Activated CD8-positive, alpha-beta memory T cell treated with anti-CD3 and anti-CD28 coated beads, Interleukin-2, amount 10 ng/mL, durations not matched to agents 7 days and 5 days (primary cell): ENCODE measurements at regions not wholly inside any gene's neighbourhood (a gene's known extent, or its start where the extent isn't known, plus 50 kb on each side); places are given as distances from the start of the nearest gene placed in this dataset.
"Not testable (repeated sequence)": the region's sequence is repeated elsewhere in the genome, so short reads cannot be mapped to it uniquely, and the experiment has no call there.

ENCODE experiments used
- ATAC-seq: fragments of 150-1000 bp; cut with Tn5 transposase; one replicate; pipeline ENCODE4 v1.10.0; 2021; ENCODE audit warnings: moderate library complexity
- CTCF ChIA-PET: fragments of 350-600 bp; sonication (Branson Sonifier 250); formaldehyde crosslinking; loops from one replicate; lab custom pipeline; 2021; ENCODE audit warnings: antibody characterized with exemption; lab: Charles Lee
- DNase-seq: peaks from one replicate; pipeline ENCODE4 v3.0.0-alpha.2; 2020
- H3K27ac Mint-ChIP-seq: one replicate; pipeline ENCODE4 v1.8.0; 2021; ENCODE audit warnings: mild to moderate bottlenecking, mixed read lengths
- H3K27me3 Mint-ChIP-seq: one replicate; pipeline ENCODE4 v1.8.0; 2021; ENCODE audit warnings: mixed read lengths
- H3K36me3 Mint-ChIP-seq: one replicate; pipeline ENCODE4 v1.8.0; 2021; ENCODE audit warnings: mild to moderate bottlenecking, mixed read lengths
- H3K4me1 Mint-ChIP-seq: one replicate; pipeline ENCODE4 v1.8.0; 2021; ENCODE audit warnings: mixed read lengths
- H3K4me3 Mint-ChIP-seq: one replicate; pipeline ENCODE4 v1.8.0; 2021; ENCODE audit warnings: mild to moderate bottlenecking, moderate library complexity, mixed read lengths
- H3K9me3 Mint-ChIP-seq: one replicate; pipeline ENCODE4 v1.8.0; 2022; ENCODE audit warnings: low read depth, mixed read lengths

- Mint-ChIP-seq H3K27ac (no peak overlapping the region), H3K36me3 (no peaks in the 10 kb centered on the region), H3K27me3 (peaks cover 33% of the 10 kb centered on the region), H3K4me3 (no peak overlapping the region), H3K9me3 (no peaks in the 10 kb centered on the region), H3K4me1 (peaks cover 10% of the 10 kb centered on the region)
- CTCF ChIA-PET = no interaction called here
- ATAC-seq = no peak
- no peak for DNase-seq
Measured at GRCh38 chr10:84603971-84604370, 275.6 kb downstream of the CCSER2 start.

DNA sequence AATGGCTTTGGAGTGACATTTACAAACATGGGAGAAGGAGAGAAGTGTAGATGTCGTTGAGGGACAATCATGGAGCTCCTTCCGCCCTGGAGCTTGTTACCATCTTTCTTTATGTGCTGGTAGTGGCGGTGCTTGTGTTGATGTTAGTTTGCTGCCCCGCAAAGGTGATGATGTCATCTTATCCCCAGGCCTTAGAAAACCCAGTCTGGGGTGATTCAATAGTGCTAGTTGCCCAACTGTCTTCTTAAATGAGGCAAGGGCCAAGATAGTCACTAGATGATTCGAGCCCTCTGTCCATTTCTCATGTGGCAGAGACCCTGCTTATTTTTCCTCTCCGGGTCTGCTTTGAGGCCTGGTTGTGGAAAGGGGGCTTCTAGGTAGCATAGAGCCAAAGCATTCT lies 277.4 kb downstream of the CCSER2 start:
- DNase-seq (no peak), ATAC-seq (no peak)
- H3K27ac Mint-ChIP-seq = no peak overlapping the region
- no peaks in the 10 kb centered on the region for H3K9me3 Mint-ChIP-seq
- H3K4me1 Mint-ChIP-seq = peaks cover 10% of the 10 kb centered on the region
- CTCF ChIA-PET = no interaction called here
- H3K36me3 Mint-ChIP-seq = no peaks in the 10 kb centered on the region
- peaks cover 45% of the 10 kb centered on the region for H3K27me3 Mint-ChIP-seq
- no peak overlapping the region for H3K4me3 Mint-ChIP-seq

DNA sequence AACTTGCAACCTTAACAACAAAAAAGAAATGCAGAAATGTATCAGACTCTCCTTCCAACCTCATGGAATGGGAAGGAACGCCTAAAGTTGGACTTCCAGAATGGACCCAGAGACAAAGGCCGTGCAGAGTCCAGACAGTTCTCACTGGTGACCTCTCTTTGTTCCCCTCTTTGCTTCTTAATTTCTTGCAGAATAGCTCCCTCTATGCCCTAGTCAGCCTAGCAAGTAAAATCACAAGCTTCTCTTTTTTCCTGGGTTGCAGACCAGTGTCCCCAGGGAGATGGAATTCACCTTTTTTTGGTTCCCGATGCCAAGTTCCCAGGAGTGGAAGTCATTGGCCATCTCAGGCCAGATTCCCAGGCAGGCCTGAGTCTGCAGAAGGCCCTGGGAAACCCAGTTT lies 278.0 kb downstream of the CCSER2 start:
- Mint-ChIP-seq H3K27ac (no peak overlapping the region), H3K27me3 (peaks cover 49% of the 10 kb centered on the region), H3K9me3 (no peaks in the 10 kb centered on the region), H3K36me3 (no peaks in the 10 kb centered on the region), H3K4me1 (peaks cover 10% of the 10 kb centered on the region), H3K4me3 (no peak overlapping the region)
- no peak for ATAC-seq
- no peak for DNase-seq
- CTCF ChIA-PET = no interaction called here

GRCh38 chr10:84607044-84607443 lies 278.7 kb downstream of the CCSER2 start:
- DNase-seq (no peak), ATAC-seq (no peak)
- H3K27me3 Mint-ChIP-seq = peaks cover 49% of the 10 kb centered on the region
- no peaks in the 10 kb centered on the region for H3K9me3 Mint-ChIP-seq
- no peaks in the 10 kb centered on the region for H3K36me3 Mint-ChIP-seq
- CTCF ChIA-PET = no interaction called here
- no peak overlapping the region for H3K27ac Mint-ChIP-seq
- H3K4me3 Mint-ChIP-seq = no peak overlapping the region
- H3K4me1 Mint-ChIP-seq = peaks cover 10% of the 10 kb centered on the region

- DNase-seq (no peak), ATAC-seq (no peak)
- peaks cover 10% of the 10 kb centered on the region for H3K4me1 Mint-ChIP-seq
- no peak overlapping the region for H3K4me3 Mint-ChIP-seq
- H3K9me3 Mint-ChIP-seq = no peaks in the 10 kb centered on the region
- H3K27me3 Mint-ChIP-seq = peaks cover 49% of the 10 kb centered on the region
- no peak overlapping the region for H3K27ac Mint-ChIP-seq
- CTCF ChIA-PET = no interaction called here
- H3K36me3 Mint-ChIP-seq = no peaks in the 10 kb centered on the region
Measured at GRCh38 chr10:84607523-84607922, 279.1 kb downstream of the CCSER2 start.

GRCh38 chr10:84608126-84608525 lies 279.7 kb downstream of the CCSER2 start:
- peak; percentile 47 for DNase-seq

DNA sequence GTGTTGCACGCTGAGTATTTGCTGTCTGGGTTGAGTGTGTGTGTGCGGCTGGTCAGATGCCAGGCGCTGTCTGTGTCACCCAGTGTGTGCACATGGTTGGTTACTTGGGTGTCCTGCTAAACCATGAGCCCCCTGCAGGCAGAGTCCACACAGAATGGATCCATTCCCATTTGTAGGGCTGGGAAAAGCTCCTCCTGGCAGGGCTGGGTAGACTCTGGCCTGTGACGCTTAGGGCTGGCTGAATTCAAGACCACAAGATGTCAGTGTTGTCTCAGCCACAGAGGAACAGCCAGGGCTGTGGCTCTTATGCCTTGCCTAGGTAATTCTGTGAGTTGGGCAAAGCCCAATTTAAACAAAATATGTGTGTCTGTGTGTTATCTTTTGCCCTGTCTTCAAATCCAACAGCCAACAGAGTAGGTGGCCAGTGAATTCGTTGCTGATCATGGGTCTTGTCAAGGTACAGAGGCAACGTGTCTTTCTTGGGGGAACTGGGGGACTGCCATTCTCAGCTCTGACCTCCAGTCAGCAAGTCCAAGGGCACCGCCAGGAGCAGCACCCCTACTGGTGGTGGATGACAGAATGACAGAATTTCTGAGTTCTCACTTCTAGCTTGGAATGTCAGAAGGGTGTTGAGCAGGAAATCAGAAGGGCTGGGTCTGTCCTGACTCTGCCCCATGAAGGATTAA lies 285.1 kb downstream of the CCSER2 start:
- DNase-seq (no peak), ATAC-seq (no peak)
- H3K4me3 Mint-ChIP-seq = no peak overlapping the region
- H3K27me3 Mint-ChIP-seq = peaks cover 30% of the 10 kb centered on the region
- CTCF ChIA-PET = interaction anchor here (1.0 kb wide), 1 partner anchor 74 kb away, joined by 5 read pairs; no protein-coding TSS in a partner anchor
- no peaks in the 10 kb centered on the region for H3K9me3 Mint-ChIP-seq
- no peaks in the 10 kb centered on the region for H3K36me3 Mint-ChIP-seq
- peaks cover 2% of the 10 kb centered on the region for H3K4me1 Mint-ChIP-seq
- no peak overlapping the region for H3K27ac Mint-ChIP-seq

More at GRCh38 chr10:84608126-84608525, 279.7 kb downstream of the CCSER2 start:
- H3K4me3 Mint-ChIP-seq = no peak overlapping the region
- no peak overlapping the region for H3K27ac Mint-ChIP-seq
- peak; percentile 74 for ATAC-seq
- peaks cover 52% of the 10 kb centered on the region for H3K27me3 Mint-ChIP-seq
- CTCF ChIA-PET = no interaction called here
- H3K9me3 Mint-ChIP-seq = no peaks in the 10 kb centered on the region
- peaks cover 10% of the 10 kb centered on the region for H3K4me1 Mint-ChIP-seq
- H3K36me3 Mint-ChIP-seq = no peaks in the 10 kb centered on the region

DNA sequence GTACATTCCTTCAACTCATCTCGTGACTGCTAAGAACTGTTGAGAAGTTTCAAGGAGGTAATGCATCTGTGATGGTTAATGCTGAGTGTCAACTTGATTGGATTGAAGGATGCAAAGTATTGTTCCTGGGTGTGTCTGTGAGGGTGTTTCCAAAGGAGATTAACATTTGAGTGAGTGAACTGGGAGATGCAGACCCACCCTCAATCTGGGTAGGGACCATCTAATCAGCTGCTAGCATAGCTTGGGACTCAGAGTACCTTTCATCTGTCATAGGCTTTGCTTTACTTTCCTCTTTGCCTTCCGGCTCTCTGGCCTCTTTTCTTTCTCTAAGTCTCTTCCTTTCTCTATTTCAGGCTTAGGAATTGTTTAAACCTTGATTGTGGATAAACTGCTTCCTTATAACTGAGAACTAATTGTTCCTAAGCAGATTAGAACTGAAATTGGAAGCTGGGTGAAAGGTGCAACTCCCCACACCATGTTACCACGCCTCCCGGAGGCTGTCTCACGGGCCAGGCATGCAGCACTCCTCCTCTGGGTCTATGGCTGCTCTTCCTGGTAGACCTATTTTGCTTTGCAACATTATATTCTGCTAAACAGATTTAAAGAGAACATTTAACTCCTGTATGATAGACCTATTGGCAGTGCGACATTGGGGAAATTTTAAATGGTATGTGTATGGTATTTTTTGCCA lies 298.2 kb downstream of the CCSER2 start:
- H3K4me1 Mint-ChIP-seq = no peaks in the 10 kb centered on the region
- CTCF ChIA-PET = no interaction called here
- H3K36me3 Mint-ChIP-seq = no peaks in the 10 kb centered on the region
- H3K9me3 Mint-ChIP-seq = no peaks in the 10 kb centered on the region
- ATAC-seq = no peak
- DNase-seq = no peak
- H3K27ac Mint-ChIP-seq = no peak overlapping the region
- H3K27me3 Mint-ChIP-seq = no peaks in the 10 kb centered on the region
- H3K4me3 Mint-ChIP-seq = no peak overlapping the region

DNA sequence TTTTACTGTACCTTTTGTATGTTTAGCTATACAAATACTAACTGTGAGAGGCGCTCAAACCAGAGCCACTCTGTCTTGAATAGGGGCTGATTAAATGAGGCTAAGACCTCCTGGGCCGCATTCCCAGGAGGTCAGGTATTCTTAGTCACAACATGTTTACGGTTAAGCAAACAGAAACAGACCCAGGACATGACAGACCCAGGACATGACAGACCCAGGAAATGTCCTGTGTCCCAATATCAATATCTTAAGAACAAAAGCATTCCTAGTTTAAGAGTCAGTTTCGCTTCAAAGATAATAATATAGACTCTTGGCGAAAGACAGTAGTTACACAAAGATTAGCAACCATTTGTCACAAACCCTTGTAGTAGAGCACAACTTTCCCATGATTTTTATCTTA lies 304.5 kb downstream of the CCSER2 start:
- no peaks in the 10 kb centered on the region for H3K9me3 Mint-ChIP-seq
- no peak overlapping the region for H3K27ac Mint-ChIP-seq

GRCh38 chr10:84634636-84635035 lies 306.2 kb downstream of the CCSER2 start:
- peaks cover 3% of the 10 kb centered on the region for H3K27me3 Mint-ChIP-seq
- ATAC-seq = no peak
- no peaks in the 10 kb centered on the region for H3K36me3 Mint-ChIP-seq
- H3K9me3 Mint-ChIP-seq = no peaks in the 10 kb centered on the region
- no peak overlapping the region for H3K27ac Mint-ChIP-seq
- CTCF ChIA-PET = no interaction called here
- H3K4me3 Mint-ChIP-seq = no peak overlapping the region
- H3K4me1 Mint-ChIP-seq = no peaks in the 10 kb centered on the region
- DNase-seq = no peak

More for the DNA sequence above, 304.5 kb downstream of the CCSER2 start:
- H3K27me3 Mint-ChIP-seq = peaks cover 3% of the 10 kb centered on the region
- no peaks in the 10 kb centered on the region for H3K36me3 Mint-ChIP-seq
- CTCF ChIA-PET = no interaction called here
- no peak overlapping the region for H3K4me3 Mint-ChIP-seq
- H3K4me1 Mint-ChIP-seq = no peaks in the 10 kb centered on the region
- DNase-seq (no peak), ATAC-seq (no peak)

- CTCF ChIA-PET = not testable (repeated sequence)
Measured at GRCh38 chr10:84650628-84651027, 322.2 kb downstream of the CCSER2 start.

GRCh38 chr10:84654671-84655070 lies 326.3 kb downstream of the CCSER2 start:
- Mint-ChIP-seq H3K36me3 (no peaks in the 10 kb centered on the region), H3K27me3 (no peaks in the 10 kb centered on the region), H3K4me1 (peaks cover 3% of the 10 kb centered on the region), H3K9me3 (no peaks in the 10 kb centered on the region), H3K27ac (no peak overlapping the region), H3K4me3 (no peak overlapping the region)
- ATAC-seq (no peak), DNase-seq (no peak)
- CTCF ChIA-PET = interaction anchor here (1.1 to 1.4 kb wide), 3 partner anchors 11 to 114 kb away, joined by 3 read pairs; no protein-coding TSS in a partner anchor

More at GRCh38 chr10:84650628-84651027, 322.2 kb downstream of the CCSER2 start:
- H3K27me3 Mint-ChIP-seq, H3K4me3 Mint-ChIP-seq, ATAC-seq, H3K4me1 Mint-ChIP-seq, H3K27ac Mint-ChIP-seq, H3K36me3 Mint-ChIP-seq, DNase-seq, H3K9me3 Mint-ChIP-seq: not testable (repeated sequence)

- DNase-seq (no peak), ATAC-seq (no peak)
- H3K4me1 Mint-ChIP-seq = peaks cover 10% of the 10 kb centered on the region
- no peaks in the 10 kb centered on the region for H3K27me3 Mint-ChIP-seq
- no peak overlapping the region for H3K27ac Mint-ChIP-seq
- H3K9me3 Mint-ChIP-seq = no peaks in the 10 kb centered on the region
- H3K4me3 Mint-ChIP-seq = no peak overlapping the region
- no peaks in the 10 kb centered on the region for H3K36me3 Mint-ChIP-seq
- CTCF ChIA-PET = no interaction called here
Measured at GRCh38 chr10:84659027-84659426, 330.6 kb downstream of the CCSER2 start.
